ENCODE measurements at regions not wholly inside any gene's neighbourhood (a gene's known extent, or its start where the extent isn't known, plus 50 kb on each side); places are given as distances from the start of the nearest gene placed in this dataset.

DNA sequence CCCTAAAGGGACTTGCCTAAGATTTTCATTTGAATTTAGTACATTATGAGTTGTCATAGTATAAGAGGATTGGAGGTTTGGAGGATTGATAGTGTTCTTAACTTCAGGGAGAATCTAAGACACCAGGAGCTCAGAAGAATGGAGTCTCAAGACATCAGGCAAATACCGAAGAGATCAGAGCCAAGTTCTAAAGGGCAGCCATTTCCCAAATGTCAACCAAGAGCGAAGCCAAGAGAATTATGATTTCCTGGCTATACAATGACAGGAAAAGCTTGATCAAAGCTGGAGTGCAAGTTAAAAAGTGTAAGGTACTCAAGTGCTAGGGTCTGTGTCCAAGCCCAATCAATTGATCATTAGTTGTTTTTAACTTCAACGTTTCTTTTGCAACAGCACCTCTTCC lies 283.0 kb upstream of the FN1 start:
- H3K9me2 ChIP-seq = no peaks in the 10 kb centered on the region
- no peak for DNase-seq
- H3K4me2 ChIP-seq = no peak overlapping the region
- no peaks in the 10 kb centered on the region for H3K36me3 ChIP-seq (replicated peaks in 1 of 2; ENCODE audit: control insufficient read depth in 1 of 2, insufficient read depth in 2 of 2, low read length in 1 of 2)
- H3K4me1 ChIP-seq (ENCODE audit: control insufficient read depth in 1 of 2, insufficient read depth in 2 of 2, low read depth in 1 of 2, low read length in 1 of 2) = peaks cover 0 to 8% of the 10 kb centered on the region in 2 experiments; a peak in 1 of 4 replicates
- POLR2A ChIA-PET = no interaction called here
- no peaks in the 10 kb centered on the region for H3K27me3 ChIP-seq (ENCODE audit: insufficient read depth)
- H3K9me3 ChIP-seq = no peaks in the 10 kb centered on the region
- H3K27ac ChIP-seq (ENCODE audit: low read depth in 2 of 2, low read length in 1 of 2) = no peak overlapping the region
- WGBS (ENCODE audit: low lambda C conversion rate) = 75% methylated on average over 3 of the region's 3 CpGs
- CTCF ChIA-PET = no interaction called here
- no peak overlapping the region for H3K9ac ChIP-seq
- no peaks in the 10 kb centered on the region for H4K20me1 ChIP-seq (ENCODE audit: insufficient read depth)
- no peaks in the 10 kb centered on the region for H3F3A ChIP-seq (replicated peaks; ENCODE audit: insufficient read depth)
- H3K79me2 ChIP-seq (ENCODE audit: insufficient read depth) = no peaks in the 10 kb centered on the region
- no peak overlapping the region for H3K4me3 ChIP-seq (ENCODE audit: low read depth in 2 of 2, low read length in 1 of 2)
- no peak overlapping the region for H2AFZ ChIP-seq (ENCODE audit: low read depth)
- TF ChIP-seq MXI1 (IDR thresholded peaks at IDR 0.05; ENCODE audit: low read depth, low read length) = no peak

GRCh38 chr2:215718436-215718835 lies 282.6 kb upstream of the FN1 start:
- 43% methylated on average over 2 of the region's 2 CpGs for WGBS (ENCODE audit: low lambda C conversion rate)
- Histone ChIP-seq H3K4me3 (ENCODE audit: low read depth in 2 of 2, low read length in 1 of 2) (no peak overlapping the region), H3K36me3 (replicated peaks in 1 of 2; ENCODE audit: control insufficient read depth in 1 of 2, insufficient read depth in 2 of 2, low read length in 1 of 2) (no peaks in the 10 kb centered on the region), H3K4me2 (no peak overlapping the region), H3F3A (replicated peaks; ENCODE audit: insufficient read depth) (no peaks in the 10 kb centered on the region), H3K9ac (no peak overlapping the region), H3K9me2 (no peaks in the 10 kb centered on the region), H3K4me1 (ENCODE audit: control insufficient read depth in 1 of 2, insufficient read depth in 2 of 2, low read depth in 1 of 2, low read length in 1 of 2) (peaks cover 0 to 8% of the 10 kb centered on the region in 2 experiments; a peak in 1 of 4 replicates), H3K27ac (ENCODE audit: low read depth in 2 of 2, low read length in 1 of 2) (no peak overlapping the region), H3K79me2 (ENCODE audit: insufficient read depth) (no peaks in the 10 kb centered on the region), H4K20me1 (ENCODE audit: insufficient read depth) (no peaks in the 10 kb centered on the region), H2AFZ (ENCODE audit: low read depth) (no peak overlapping the region), H3K27me3 (ENCODE audit: insufficient read depth) (no peaks in the 10 kb centered on the region), H3K9me3 (no peaks in the 10 kb centered on the region)
- no peak for DNase-seq
- POLR2A ChIA-PET = no interaction called here
- CTCF ChIA-PET = no interaction called here
- no peak for TF ChIP-seq MEF2A (IDR thresholded peaks at IDR 0.05; ENCODE audit: borderline replicate concordance, low read depth)
- no peak for TF ChIP-seq SMC3 (IDR thresholded peaks at IDR 0.05; ENCODE audit: low read depth, low read length)
- TF ChIP-seq SIN3A (IDR thresholded peaks at IDR 0.05; ENCODE audit: borderline replicate concordance, low read depth, low read length) = no peak
- TF ChIP-seq EP300 (IDR thresholded peaks at IDR 0.05; ENCODE audit: borderline replicate concordance in 1 of 2, low read depth in 1 of 2, low read length in 1 of 2) = no peak
- no peak for TF ChIP-seq FOXJ3 (CRISPR knock-in tag; IDR thresholded peaks at IDR 0.05)
- no peak for TF ChIP-seq TAF1 (IDR thresholded peaks at IDR 0.05; ENCODE audit: borderline replicate concordance, low read depth, low read length)

DNA sequence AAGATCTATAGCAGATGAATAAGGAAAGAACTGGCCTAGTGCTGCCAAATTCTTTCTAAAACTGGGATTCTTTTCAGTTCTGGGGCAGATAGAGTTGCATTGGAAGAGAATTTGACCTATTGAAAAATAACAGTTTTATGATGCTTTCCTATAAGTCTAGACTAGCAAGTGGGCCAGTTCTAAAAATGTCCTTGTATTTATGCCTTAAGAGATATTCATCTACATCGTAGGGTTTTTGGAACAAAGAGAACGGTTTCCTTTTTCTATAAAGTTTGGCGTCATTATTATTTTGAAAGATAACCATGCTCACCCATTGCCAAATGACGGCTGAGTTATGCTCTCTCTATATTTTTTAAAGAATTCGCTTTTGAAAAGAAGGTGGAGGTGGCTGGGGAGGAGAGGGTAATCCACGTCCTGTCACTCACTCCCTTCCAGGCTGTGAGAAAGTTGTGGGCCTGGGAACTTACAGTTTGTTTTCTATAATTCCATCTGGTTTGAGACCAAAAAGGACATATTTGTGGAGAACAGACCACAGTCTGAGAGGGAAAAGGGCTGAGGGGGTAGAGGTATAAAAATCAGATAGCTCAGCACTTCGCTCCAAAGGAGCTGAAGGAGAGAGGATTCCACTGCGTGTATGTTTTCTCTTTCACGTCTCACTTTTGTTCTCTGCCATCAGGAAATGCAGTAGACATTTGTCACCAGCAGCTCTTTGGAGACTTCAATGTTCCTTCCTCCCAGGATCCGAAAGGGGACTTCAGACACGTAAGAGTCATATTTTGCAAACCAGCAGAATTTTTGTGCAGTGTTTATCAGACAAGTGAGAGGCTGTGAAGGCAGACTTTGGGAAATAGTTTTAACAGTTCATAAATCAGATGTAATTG lies 281.9 kb upstream of the FN1 start:
- peaks cover 5% of the 10 kb centered on the region for H3F3A ChIP-seq (replicated peaks; ENCODE audit: insufficient read depth)
- no peak overlapping the region for H2AFZ ChIP-seq (ENCODE audit: low read depth)
- H3K4me1 ChIP-seq (ENCODE audit: control insufficient read depth in 1 of 2, insufficient read depth in 2 of 2, low read depth in 1 of 2, low read length in 1 of 2) = peaks cover 0 to 6% of the 10 kb centered on the region in 2 experiments; a peak in 2 of 4 replicates
- H3K9ac ChIP-seq = no peak overlapping the region
- no peaks in the 10 kb centered on the region for H3K79me2 ChIP-seq (ENCODE audit: insufficient read depth)
- TF ChIP-seq FOXJ3 (CRISPR knock-in tag; IDR thresholded peaks at IDR 0.05) (no peak), CTCF (IDR thresholded peaks at IDR 0.05) (no peak), RXRA (IDR thresholded peaks at IDR 0.05; ENCODE audit: borderline replicate concordance, low read depth) (no peak), TAF1 (IDR thresholded peaks at IDR 0.05; ENCODE audit: borderline replicate concordance, low read depth, low read length) (no peak), MEF2A (IDR thresholded peaks at IDR 0.05; ENCODE audit: borderline replicate concordance, low read depth) (no peak), FOXM1 (IDR thresholded peaks at IDR 0.05; ENCODE audit: low read depth) (no peak)
- no peak overlapping the region for H3K27ac ChIP-seq (ENCODE audit: low read depth in 2 of 2, low read length in 1 of 2)
- DNase-seq = no peak
- no peaks in the 10 kb centered on the region for H3K9me2 ChIP-seq
- ChIA-PET CTCF (no interaction called here), POLR2A (no interaction called here)
- H3K4me3 ChIP-seq (ENCODE audit: low read depth in 2 of 2, low read length in 1 of 2) = no peak overlapping the region
- H3K9me3 ChIP-seq = no peaks in the 10 kb centered on the region
- no peaks in the 10 kb centered on the region for H3K36me3 ChIP-seq (replicated peaks in 1 of 2; ENCODE audit: control insufficient read depth in 1 of 2, insufficient read depth in 2 of 2, low read length in 1 of 2)
- no peaks in the 10 kb centered on the region for H3K27me3 ChIP-seq (ENCODE audit: insufficient read depth)
- H3K4me2 ChIP-seq = no peak overlapping the region
- WGBS (ENCODE audit: low lambda C conversion rate) = 89% methylated on average over 11 of the region's 11 CpGs
- H4K20me1 ChIP-seq (ENCODE audit: insufficient read depth) = no peaks in the 10 kb centered on the region

All from SK-N-SH (cell line).